ENCODE measurements at regions not wholly inside any gene's neighbourhood (a gene's known extent, or its start where the extent isn't known, plus 50 kb on each side); places are given as distances from the start of the nearest gene placed in this dataset.

DNA sequence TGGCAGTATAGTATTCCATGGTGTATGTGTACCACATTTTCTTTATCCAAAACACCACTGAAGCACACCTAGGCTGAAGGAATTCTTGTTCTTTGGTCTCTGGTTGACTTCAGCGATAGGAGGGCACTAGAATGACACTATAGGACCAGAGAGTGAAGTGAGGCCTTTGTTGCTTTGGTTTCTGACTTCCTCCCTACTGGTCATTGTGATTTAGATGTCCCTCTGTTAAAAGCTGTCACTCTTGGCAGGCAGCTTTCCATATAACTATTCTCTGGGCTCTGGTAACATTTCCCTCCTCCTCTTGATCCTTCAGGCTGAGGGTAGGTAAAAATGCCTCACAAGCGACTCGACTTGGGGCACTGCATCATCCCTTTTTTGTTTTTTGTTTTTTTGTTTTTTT lies 236.3 kb downstream of the MAFB start:
- no peak overlapping the region for H3K27ac ChIP-seq (replicated peaks)
- H3K27me3 ChIP-seq (ENCODE audit: insufficient read depth, poor library complexity, severe bottlenecking), result no peaks in the 10 kb centered on the region
- DNase-seq (ENCODE audit: low read depth in 1 of 2, low spot score in 1 of 2), result no peak
- TF ChIP-seq CTCF (IDR thresholded peaks at IDR 0.05; ENCODE audit: insufficient read depth, low read length) (no peak), GABPA (IDR thresholded peaks at IDR 0.05; ENCODE audit: low read depth) (no peak), SPI1 (IDR thresholded peaks at IDR 0.05; ENCODE audit: borderline replicate concordance, low read depth) (no peak), POLR2AphosphoS5 (IDR thresholded peaks at IDR 0.05; ENCODE audit: low read depth) (no peak)
- TF ChIP-seq, protein P1, sequence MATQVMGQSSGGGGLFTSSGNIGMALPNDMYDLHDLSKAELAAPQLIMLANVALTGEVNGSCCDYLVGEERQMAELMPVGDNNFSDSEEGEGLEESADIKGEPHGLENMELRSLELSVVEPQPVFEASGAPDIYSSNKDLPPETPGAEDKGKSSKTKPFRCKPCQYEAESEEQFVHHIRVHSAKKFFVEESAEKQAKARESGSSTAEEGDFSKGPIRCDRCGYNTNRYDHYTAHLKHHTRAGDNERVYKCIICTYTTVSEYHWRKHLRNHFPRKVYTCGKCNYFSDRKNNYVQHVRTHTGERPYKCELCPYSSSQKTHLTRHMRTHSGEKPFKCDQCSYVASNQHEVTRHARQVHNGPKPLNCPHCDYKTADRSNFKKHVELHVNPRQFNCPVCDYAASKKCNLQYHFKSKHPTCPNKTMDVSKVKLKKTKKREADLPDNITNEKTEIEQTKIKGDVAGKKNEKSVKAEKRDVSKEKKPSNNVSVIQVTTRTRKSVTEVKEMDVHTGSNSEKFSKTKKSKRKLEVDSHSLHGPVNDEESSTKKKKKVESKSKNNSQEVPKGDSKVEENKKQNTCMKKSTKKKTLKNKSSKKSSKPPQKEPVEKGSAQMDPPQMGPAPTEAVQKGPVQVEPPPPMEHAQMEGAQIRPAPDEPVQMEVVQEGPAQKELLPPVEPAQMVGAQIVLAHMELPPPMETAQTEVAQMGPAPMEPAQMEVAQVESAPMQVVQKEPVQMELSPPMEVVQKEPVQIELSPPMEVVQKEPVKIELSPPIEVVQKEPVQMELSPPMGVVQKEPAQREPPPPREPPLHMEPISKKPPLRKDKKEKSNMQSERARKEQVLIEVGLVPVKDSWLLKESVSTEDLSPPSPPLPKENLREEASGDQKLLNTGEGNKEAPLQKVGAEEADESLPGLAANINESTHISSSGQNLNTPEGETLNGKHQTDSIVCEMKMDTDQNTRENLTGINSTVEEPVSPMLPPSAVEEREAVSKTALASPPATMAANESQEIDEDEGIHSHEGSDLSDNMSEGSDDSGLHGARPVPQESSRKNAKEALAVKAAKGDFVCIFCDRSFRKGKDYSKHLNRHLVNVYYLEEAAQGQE (IDR thresholded peaks at IDR 0.05; ENCODE audit: insufficient replicate concordance, low read depth), result no peak
- no peak overlapping the region for H3K4me3 ChIP-seq (replicated peaks; ENCODE audit: insufficient read depth, low read length)

- H3K27ac ChIP-seq (replicated peaks), result no peak overlapping the region
- no peak overlapping the region for H3K4me3 ChIP-seq (replicated peaks; ENCODE audit: insufficient read depth, low read length)
- no peaks in the 10 kb centered on the region for H3K27me3 ChIP-seq (ENCODE audit: insufficient read depth, poor library complexity, severe bottlenecking)
- TF ChIP-seq CTCF (IDR thresholded peaks at IDR 0.05; ENCODE audit: insufficient read depth, low read length) (no peak), SPI1 (IDR thresholded peaks at IDR 0.05; ENCODE audit: borderline replicate concordance, low read depth) (no peak), GABPA (IDR thresholded peaks at IDR 0.05; ENCODE audit: low read depth) (no peak), POLR2AphosphoS5 (IDR thresholded peaks at IDR 0.05; ENCODE audit: low read depth) (no peak)
- TF ChIP-seq, protein P1 (IDR thresholded peaks at IDR 0.05; ENCODE audit: insufficient replicate concordance, low read depth), result no peak
- DNase-seq (ENCODE audit: low read depth in 1 of 2, low spot score in 1 of 2), result no peak
These were observed 237.5 kb downstream of the MAFB start for GRCh38 chr20:40451552-40451951.

DNA sequence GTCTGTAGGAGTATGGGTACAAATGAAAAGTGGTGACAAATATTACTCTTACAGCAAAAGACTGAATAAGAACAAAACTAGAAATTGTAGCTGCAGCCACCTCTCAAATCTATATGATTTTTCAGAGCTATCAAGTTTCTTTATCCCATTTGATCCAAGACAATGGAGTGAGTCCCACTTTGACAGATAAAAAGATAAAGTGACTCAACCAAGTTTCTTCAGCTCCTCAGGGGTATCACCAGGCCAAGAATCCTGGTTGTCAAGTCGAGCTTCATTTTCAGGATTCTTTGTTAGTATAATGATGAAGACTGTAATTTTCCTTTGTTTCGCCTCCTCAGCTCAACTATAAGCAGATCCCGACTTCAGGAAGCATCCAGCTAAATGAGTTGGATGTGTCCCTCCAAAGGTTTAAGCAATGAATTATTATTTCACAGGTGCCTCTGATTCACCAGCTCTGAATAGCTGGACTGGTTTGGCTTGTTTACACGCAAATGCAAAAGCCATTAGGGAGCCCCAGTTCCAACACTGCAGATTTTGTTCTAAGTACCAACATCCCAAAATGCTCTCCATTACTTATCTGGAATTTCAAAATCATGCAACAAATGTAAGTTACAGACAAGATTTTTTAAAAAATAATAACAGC lies 238.9 kb downstream of the MAFB start:
- no peak overlapping the region for H3K27ac ChIP-seq (replicated peaks)
- H3K4me3 ChIP-seq (replicated peaks; ENCODE audit: insufficient read depth, low read length), result no peak overlapping the region
- no peaks in the 10 kb centered on the region for H3K27me3 ChIP-seq (ENCODE audit: insufficient read depth, poor library complexity, severe bottlenecking)
- TF ChIP-seq POLR2AphosphoS5 (IDR thresholded peaks at IDR 0.05; ENCODE audit: low read depth) (no peak), CTCF (IDR thresholded peaks at IDR 0.05; ENCODE audit: insufficient read depth, low read length) (no peak), SPI1 (IDR thresholded peaks at IDR 0.05; ENCODE audit: borderline replicate concordance, low read depth) (no peak), GABPA (IDR thresholded peaks at IDR 0.05; ENCODE audit: low read depth) (no peak)
- TF ChIP-seq, protein P1 (IDR thresholded peaks at IDR 0.05; ENCODE audit: insufficient replicate concordance, low read depth), result no peak
- DNase-seq (ENCODE audit: low read depth in 1 of 2, low spot score in 1 of 2), result no peak
